ENCODE measurements at regions not wholly inside any gene's neighbourhood (a gene's known extent, or its start where the extent isn't known, plus 50 kb on each side); places are given as distances from the start of the nearest gene placed in this dataset.

GRCh38 chr4:129342819-129343408, 247.0 kb downstream of the C4orf33 start:
- no peak for DNase-seq
- no TSS peak for BruUV-seq (replicated peaks)
- Mint-ChIP-seq H3K9me3 (ENCODE audit: unreplicated experiment) (no peaks in the 10 kb centered on the region), H3K4me1 (ENCODE audit: low read depth, unreplicated experiment) (no peaks in the 10 kb centered on the region), H3K36me3 (ENCODE audit: insufficient read depth, unreplicated experiment) (no peaks in the 10 kb centered on the region), H3K4me3 (ENCODE audit: unreplicated experiment) (no peak overlapping the region), H3K27ac (ENCODE audit: unreplicated experiment) (no peak overlapping the region), H3K27me3 (ENCODE audit: insufficient read depth, unreplicated experiment) (peaks cover 2% of the 10 kb centered on the region)
- Histone ChIP-seq H3K36me3 (ENCODE audit: control insufficient read depth, insufficient read depth, low read length) (no peaks in the 10 kb centered on the region), H3K9me3 (no peaks in the 10 kb centered on the region), H3K4me3 (ENCODE audit: low read depth, low read length) (no peak overlapping the region), H3K4me1 (no peaks in the 10 kb centered on the region), H3K27me3 (replicated peaks; ENCODE audit: control insufficient read depth, insufficient read depth, low read length) (no peaks in the 10 kb centered on the region)
- ChIA-PET POLR2A (no interaction called here), CTCF (no interaction called here)
- no peak for TF ChIP-seq CTCF (IDR thresholded peaks at IDR 0.05; ENCODE audit: insufficient read depth in 1 of 2, low read depth in 1 of 2, low read length in 1 of 2, severe bottlenecking in 1 of 2, unreplicated experiment in 1 of 2)
- intact Hi-C loops (cut with micrococcal nuclease; ENCODE audit: unreplicated experiment), result no loop called here

GRCh38 chr4:129344058-129344457, 248.1 kb downstream of the C4orf33 start:
- Histone ChIP-seq H3K4me1 (no peaks in the 10 kb centered on the region), H3K9me3 (no peaks in the 10 kb centered on the region), H3K27me3 (replicated peaks; ENCODE audit: control insufficient read depth, insufficient read depth, low read length) (no peaks in the 10 kb centered on the region), H3K36me3 (ENCODE audit: control insufficient read depth, insufficient read depth, low read length) (no peaks in the 10 kb centered on the region), H3K4me3 (ENCODE audit: low read depth, low read length) (no peak overlapping the region)
- Mint-ChIP-seq H3K9me3 (ENCODE audit: unreplicated experiment) (no peaks in the 10 kb centered on the region), H3K36me3 (ENCODE audit: insufficient read depth, unreplicated experiment) (no peaks in the 10 kb centered on the region), H3K27ac (ENCODE audit: unreplicated experiment) (no peak overlapping the region), H3K27me3 (ENCODE audit: insufficient read depth, unreplicated experiment) (peaks cover 2% of the 10 kb centered on the region), H3K4me1 (ENCODE audit: low read depth, unreplicated experiment) (no peaks in the 10 kb centered on the region), H3K4me3 (ENCODE audit: unreplicated experiment) (no peak overlapping the region)
- ChIA-PET CTCF (interaction anchor here (0.7 kb wide), 1 partner anchor 84 kb away, joined by 3 read pairs; no protein-coding TSS in a partner anchor), POLR2A (no interaction called here)
- intact Hi-C loops (cut with micrococcal nuclease; ENCODE audit: unreplicated experiment), result loop anchor here (1.0 kb wide), 1 partner anchor 297 kb away; no protein-coding TSS in a partner anchor
- TF ChIP-seq CTCF (IDR thresholded peaks at IDR 0.05; ENCODE audit: insufficient read depth in 1 of 2, low read depth in 1 of 2, low read length in 1 of 2, severe bottlenecking in 1 of 2, unreplicated experiment in 1 of 2), result peak; percentile 50 to 60
- DNase-seq, result peak in 1 of 2 experiments; percentile 24
- no TSS peak for BruUV-seq (replicated peaks)

GRCh38 chr4:129345609-129346008, 249.7 kb downstream of the C4orf33 start:
- no peak overlapping the region for H3K4me3 ChIP-seq (ENCODE audit: low read depth, low read length)
- CTCF ChIA-PET, result no interaction called here
- H3K36me3 ChIP-seq (ENCODE audit: control insufficient read depth, insufficient read depth, low read length), result no peaks in the 10 kb centered on the region
- no peak overlapping the region for H3K27ac Mint-ChIP-seq (ENCODE audit: unreplicated experiment)
- intact Hi-C loops (cut with micrococcal nuclease; ENCODE audit: unreplicated experiment), result no loop called here
- DNase-seq, result no peak
- no TSS peak for BruUV-seq (replicated peaks)
- TF ChIP-seq CTCF (IDR thresholded peaks at IDR 0.05; ENCODE audit: insufficient read depth in 1 of 2, low read depth in 1 of 2, low read length in 1 of 2, severe bottlenecking in 1 of 2, unreplicated experiment in 1 of 2), result no peak
- H3K9me3 Mint-ChIP-seq (ENCODE audit: unreplicated experiment), result no peaks in the 10 kb centered on the region
- POLR2A ChIA-PET, result no interaction called here
- H3K27me3 Mint-ChIP-seq (ENCODE audit: insufficient read depth, unreplicated experiment), result peaks cover 2% of the 10 kb centered on the region
- no peaks in the 10 kb centered on the region for H3K4me1 Mint-ChIP-seq (ENCODE audit: low read depth, unreplicated experiment)
- no peaks in the 10 kb centered on the region for H3K9me3 ChIP-seq
- no peak overlapping the region for H3K4me3 Mint-ChIP-seq (ENCODE audit: unreplicated experiment)
- H3K36me3 Mint-ChIP-seq (ENCODE audit: insufficient read depth, unreplicated experiment), result no peaks in the 10 kb centered on the region
- H3K27me3 ChIP-seq (replicated peaks; ENCODE audit: control insufficient read depth, insufficient read depth, low read length), result no peaks in the 10 kb centered on the region
- H3K4me1 ChIP-seq, result no peaks in the 10 kb centered on the region

All from Caco-2 (cell line).